ENCODE measurements at regions not wholly inside any gene's neighbourhood (a gene's known extent, or its start where the extent isn't known, plus 50 kb on each side); places are given as distances from the start of the nearest gene placed in this dataset.

- TF ChIP-seq POLR2A (IDR thresholded peaks at IDR 0.05; ENCODE audit: low read length) (no peak), GATA1 (IDR thresholded peaks at IDR 0.05; ENCODE audit: low read depth, low read length) (no peak)
These were observed 399.6 kb downstream of the TUSC7 start for GRCh38 chr3:117109178-117109577.

DNA sequence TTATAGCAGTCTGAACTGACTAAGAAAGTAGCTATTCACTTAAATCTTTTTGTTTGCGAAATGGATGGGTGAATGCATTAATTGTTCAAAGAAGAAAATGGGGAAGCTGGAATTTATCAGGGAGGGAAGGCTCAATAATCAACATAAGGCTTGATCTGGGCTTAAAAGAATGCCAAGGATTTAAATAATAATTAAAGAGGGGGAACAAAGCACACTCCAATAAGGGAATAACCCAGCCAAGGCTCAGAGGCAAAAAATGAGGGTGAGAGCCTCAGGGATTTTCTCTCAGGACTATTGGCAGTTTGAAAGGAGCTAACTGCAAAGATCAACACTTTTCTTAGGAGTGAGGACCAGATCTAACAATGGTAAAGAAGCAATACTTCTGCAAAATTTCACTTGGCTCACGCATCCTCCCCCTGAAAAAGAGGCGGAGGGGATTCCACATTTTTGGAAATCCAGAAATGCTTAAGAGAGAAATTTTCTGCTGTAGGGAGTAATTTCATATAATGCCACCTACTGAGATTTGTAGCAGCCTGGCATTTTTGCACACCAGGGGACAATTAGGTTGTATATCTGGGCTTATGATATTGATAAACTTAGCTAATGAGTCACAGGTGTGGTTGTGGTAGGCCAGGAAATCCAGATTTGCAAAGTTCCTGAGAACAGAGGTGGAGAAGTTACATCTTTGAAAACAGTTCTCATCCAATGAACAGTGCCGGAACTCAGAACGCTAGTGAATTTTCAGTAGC lies 405.1 kb downstream of the TUSC7 start:
- TF ChIP-seq POLR2A (IDR thresholded peaks at IDR 0.05; ENCODE audit: low read length) (no peak), GATA1 (IDR thresholded peaks at IDR 0.05; ENCODE audit: low read depth, low read length) (no peak)
- DNase-seq, result no peak

More at GRCh38 chr3:117109178-117109577, 399.6 kb downstream of the TUSC7 start:
- no peak for DNase-seq

DNA sequence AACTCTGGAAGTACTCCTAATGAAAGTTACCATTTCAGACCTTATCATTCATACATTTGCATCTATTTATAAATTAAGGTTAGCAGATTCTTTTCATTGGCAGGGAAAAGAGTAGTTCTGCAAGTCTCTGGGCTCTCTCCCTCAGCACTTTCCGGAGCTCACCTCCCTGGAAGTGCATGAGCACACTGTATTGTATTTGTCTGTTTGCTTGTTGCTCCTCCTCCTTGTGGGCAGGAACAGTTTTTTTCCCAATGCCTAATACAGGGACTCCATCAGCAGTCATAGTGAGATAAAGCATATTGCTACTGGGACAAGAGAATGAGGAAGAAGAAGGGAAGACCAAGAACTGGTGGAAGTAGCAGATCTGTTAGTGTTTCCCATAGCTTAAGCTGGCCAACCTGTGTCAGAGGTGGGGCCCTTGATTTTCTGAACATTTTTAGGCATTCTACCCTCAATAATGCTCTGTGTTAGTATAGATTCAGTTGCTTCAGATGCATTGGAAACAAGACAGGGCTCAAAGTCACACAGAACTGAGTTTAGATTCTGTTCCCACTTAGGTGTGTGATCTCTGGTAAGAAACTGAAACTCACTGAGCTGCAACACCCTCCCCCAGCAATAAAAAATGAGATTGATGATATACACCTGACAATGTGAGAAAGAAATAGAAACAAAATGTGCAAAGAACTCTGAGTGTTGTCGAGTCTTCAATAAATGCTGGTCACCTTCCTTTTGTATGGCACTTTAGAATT lies 407.8 kb downstream of the TUSC7 start:
- TF ChIP-seq GATA1 (IDR thresholded peaks at IDR 0.05; ENCODE audit: low read depth, low read length), result no peak
- no peak for TF ChIP-seq POLR2A (IDR thresholded peaks at IDR 0.05; ENCODE audit: low read length)
- DNase-seq, result no peak

GRCh38 chr3:117118604-117119003 lies 409.0 kb downstream of the TUSC7 start:
- no peak for TF ChIP-seq POLR2A (IDR thresholded peaks at IDR 0.05; ENCODE audit: low read length)
- no peak for TF ChIP-seq GATA1 (IDR thresholded peaks at IDR 0.05; ENCODE audit: low read depth, low read length)
- DNase-seq, result no peak

- no peak for DNase-seq
- TF ChIP-seq POLR2A (IDR thresholded peaks at IDR 0.05; ENCODE audit: low read length) (no peak), GATA1 (IDR thresholded peaks at IDR 0.05; ENCODE audit: low read depth, low read length) (no peak)
These were observed 410.4 kb downstream of the TUSC7 start for GRCh38 chr3:117120014-117120413.

GRCh38 chr3:117122609-117123008 lies 413.0 kb downstream of the TUSC7 start:
- TF ChIP-seq GATA1 (IDR thresholded peaks at IDR 0.05; ENCODE audit: low read depth, low read length) (no peak), POLR2A (IDR thresholded peaks at IDR 0.05; ENCODE audit: low read length) (no peak)

DNA sequence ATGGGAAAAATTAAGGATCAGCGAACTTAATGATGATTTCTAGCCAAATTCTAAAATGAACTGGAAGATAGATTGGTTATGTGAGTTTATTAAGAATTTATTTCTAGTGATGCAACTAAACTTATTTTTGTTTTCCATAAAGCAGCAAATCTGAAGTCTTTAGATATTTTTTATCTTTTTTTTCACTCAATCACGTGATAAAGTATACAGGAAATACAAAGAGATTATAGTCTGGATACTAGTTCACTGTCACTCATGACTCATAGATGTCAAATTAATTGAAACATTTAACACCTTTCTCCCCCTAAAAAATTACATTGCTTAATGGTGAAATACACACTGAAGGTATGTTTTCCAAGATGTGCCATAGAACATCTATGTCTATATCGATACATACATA lies 416.9 kb downstream of the TUSC7 start:
- no peak for DNase-seq
- no peak for TF ChIP-seq GATA1 (IDR thresholded peaks at IDR 0.05; ENCODE audit: low read depth, low read length)
- no peak for TF ChIP-seq POLR2A (IDR thresholded peaks at IDR 0.05; ENCODE audit: low read length)

More at GRCh38 chr3:117122609-117123008, 413.0 kb downstream of the TUSC7 start:
- DNase-seq, result no peak

DNA sequence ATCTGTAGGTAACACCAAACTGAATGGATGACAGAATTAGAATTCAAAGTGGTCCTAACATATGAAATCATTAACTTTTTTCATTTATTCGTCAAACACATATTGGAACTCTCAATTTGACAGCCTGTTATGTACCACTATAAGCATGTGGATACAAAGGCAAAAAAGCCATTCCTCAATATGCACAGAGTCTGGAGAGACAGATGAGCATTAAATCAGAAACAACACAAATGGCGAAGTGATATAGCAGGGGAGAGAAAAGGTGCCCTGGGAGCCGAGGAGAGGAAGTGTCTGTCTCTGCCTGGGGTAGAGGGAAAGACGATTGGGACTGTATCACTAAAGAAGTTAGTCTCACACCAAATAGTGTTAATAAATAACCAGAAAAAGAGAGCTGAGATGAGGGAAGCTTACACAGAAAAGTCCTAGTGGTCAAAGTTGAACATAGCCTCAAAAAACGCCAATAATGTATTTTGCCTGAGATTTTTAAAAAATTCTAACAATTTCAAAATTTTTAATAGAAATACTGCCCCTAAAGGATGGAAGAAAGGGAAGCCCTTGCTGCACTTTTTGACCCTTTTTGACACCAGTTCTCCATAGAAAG lies 417.5 kb downstream of the TUSC7 start:
- TF ChIP-seq GATA1 (IDR thresholded peaks at IDR 0.05; ENCODE audit: low read depth, low read length), result no peak
- no peak for TF ChIP-seq POLR2A (IDR thresholded peaks at IDR 0.05; ENCODE audit: low read length)
- DNase-seq, result no peak

DNA sequence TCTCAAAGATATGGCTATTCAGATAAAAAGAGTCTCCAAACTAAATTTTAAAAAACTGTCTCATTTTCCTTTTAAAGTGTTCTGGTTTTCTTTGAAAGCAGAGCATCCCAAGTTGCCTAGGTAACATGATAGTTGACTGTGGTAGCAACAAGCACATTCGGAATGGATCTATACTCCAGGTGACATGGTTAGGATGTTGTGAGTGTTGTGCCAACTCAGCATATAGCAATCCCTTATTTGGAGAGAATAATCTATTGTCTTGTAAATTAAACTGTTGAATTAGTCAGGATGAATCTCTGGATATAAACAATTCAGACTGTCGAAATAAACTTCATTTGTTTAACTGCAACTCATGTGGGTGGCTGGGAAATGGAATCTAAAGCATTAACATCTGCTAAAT lies 418.6 kb downstream of the TUSC7 start:
- no peak for TF ChIP-seq POLR2A (IDR thresholded peaks at IDR 0.05; ENCODE audit: low read length)
- TF ChIP-seq GATA1 (IDR thresholded peaks at IDR 0.05; ENCODE audit: low read depth, low read length), result no peak

GRCh38 chr3:117128872-117129271 lies 419.3 kb downstream of the TUSC7 start:
- TF ChIP-seq GATA1 (IDR thresholded peaks at IDR 0.05; ENCODE audit: low read depth, low read length), result no peak
- TF ChIP-seq POLR2A (IDR thresholded peaks at IDR 0.05; ENCODE audit: low read length), result no peak
- no peak for DNase-seq

More for the DNA sequence above, 418.6 kb downstream of the TUSC7 start:
- no peak for DNase-seq

DNA sequence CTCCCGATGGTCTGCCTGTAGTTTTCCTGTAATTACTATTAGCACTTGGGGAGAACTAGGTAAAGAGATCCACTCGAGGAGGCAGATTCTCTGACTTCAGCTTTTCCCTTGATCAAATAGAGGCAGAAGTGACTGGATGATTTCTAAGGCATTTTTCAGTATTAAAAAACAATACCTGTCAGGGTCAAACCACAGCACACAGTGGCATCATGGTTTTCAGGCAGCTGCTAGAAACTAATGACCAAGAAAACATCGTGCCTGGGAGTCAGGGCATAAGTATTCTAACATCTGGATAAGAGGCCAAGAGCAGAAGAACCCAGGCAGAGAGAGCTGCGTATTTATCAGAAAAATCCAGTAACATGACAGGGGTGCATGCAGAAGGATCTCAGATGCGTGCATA lies 419.9 kb downstream of the TUSC7 start:
- DNase-seq, result no peak
- no peak for TF ChIP-seq POLR2A (IDR thresholded peaks at IDR 0.05; ENCODE audit: low read length)
- no peak for TF ChIP-seq GATA1 (IDR thresholded peaks at IDR 0.05; ENCODE audit: low read depth, low read length)

DNA sequence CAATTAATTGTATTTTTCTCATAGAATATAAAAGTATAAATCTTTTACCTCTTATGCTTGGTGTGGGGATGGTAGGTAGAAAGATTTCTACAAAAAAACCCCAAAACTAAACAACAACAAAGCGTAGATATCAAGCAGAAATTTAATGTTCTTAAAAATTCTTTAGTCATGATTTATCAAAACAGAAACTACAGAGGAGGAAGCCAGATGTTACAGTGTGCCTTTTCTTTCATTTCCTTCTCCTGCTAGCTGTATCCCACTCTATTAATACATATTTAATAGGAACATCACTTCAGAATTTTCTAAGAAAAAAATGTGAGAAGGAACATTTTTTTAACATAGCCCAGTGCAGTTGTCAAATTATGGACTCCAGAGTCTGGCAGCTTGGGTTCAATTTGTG lies 420.6 kb downstream of the TUSC7 start:
- no peak for DNase-seq
- TF ChIP-seq POLR2A (IDR thresholded peaks at IDR 0.05; ENCODE audit: low read length) (no peak), GATA1 (IDR thresholded peaks at IDR 0.05; ENCODE audit: low read depth, low read length) (no peak)

- no peak for TF ChIP-seq GATA1 (IDR thresholded peaks at IDR 0.05; ENCODE audit: low read depth, low read length)
- no peak for DNase-seq
These were observed 421.7 kb downstream of the TUSC7 start for GRCh38 chr3:117131259-117131658.

- TF ChIP-seq POLR2A (IDR thresholded peaks at IDR 0.05; ENCODE audit: low read length) (no peak), GATA1 (IDR thresholded peaks at IDR 0.05; ENCODE audit: low read depth, low read length) (no peak)
These were observed 423.5 kb downstream of the TUSC7 start for GRCh38 chr3:117133066-117133465.

More at GRCh38 chr3:117133066-117133465, 423.5 kb downstream of the TUSC7 start:
- no peak for DNase-seq
